ACC112 (cell line): ENCODE measurements at regions not wholly inside any gene's neighbourhood (a gene's known extent, or its start where the extent isn't known, plus 50 kb on each side); places are given as distances from the start of the nearest gene placed in this dataset.
"Not testable (repeated sequence)": the region's sequence is repeated elsewhere in the genome, so short reads cannot be mapped to it uniquely, and the experiment has no call there.

Source experiments
- H2AFZ ChIP-seq: fragments of 200-600 bp; sonication (generic); one replicate; pipeline ENCODE4 v1.6.0; 2017; ENCODE audit warnings: antibody characterized with exemption, low read length; ENCODE audit not compliant: unreplicated experiment
- H3K27ac ChIP-seq: fragments of 200-600 bp; sonication (generic); 2 replicates; pipeline ENCODE4 v1.5.1; 2014; ENCODE audit warnings: low read depth, mild to moderate bottlenecking, antibody characterized with exemption, low read length, moderate library complexity
- H3K27me3 ChIP-seq: fragments of 200-600 bp; sonication (generic); 2 replicates; pipeline ENCODE4 v1.6.1; 2014; ENCODE audit warnings: mild to moderate bottlenecking, antibody characterized with exemption, low read length, moderate library complexity, mixed read lengths; ENCODE audit not compliant: insufficient read depth
- H3K36me3 ChIP-seq: fragments of 200-600 bp; sonication (generic); 2 replicates; pipeline ENCODE4 v1.6.1; 2016; ENCODE audit warnings: mild to moderate bottlenecking, antibody characterized with exemption, low read length, moderate library complexity, mixed read lengths; ENCODE audit not compliant: insufficient read depth
- H3K4me1 ChIP-seq: fragments of 200-600 bp; sonication (generic); one replicate; pipeline ENCODE4 v1.6.1; 2016; ENCODE audit warnings: low read length, mixed read lengths; ENCODE audit not compliant: insufficient read depth, unreplicated experiment, control insufficient read depth
- H3K4me3 ChIP-seq: fragments of 200-600 bp; sonication (generic); 2 replicates; pipeline ENCODE4 v1.5.1; 2014; ENCODE audit warnings: mild to moderate bottlenecking, low read depth, low read length
- H3K79me2 ChIP-seq: fragments of 200-600 bp; sonication (generic); one replicate; pipeline ENCODE4 v1.6.0; 2016; ENCODE audit warnings: low read length; ENCODE audit not compliant: control insufficient read depth, unreplicated experiment, insufficient read depth

GRCh38 chr12:112671564-112671963 lies 120.0 kb upstream of the RPH3A start:
- Histone ChIP-seq H3K27ac (no peak overlapping the region), H3K36me3 (no peaks in the 10 kb centered on the region), H3K79me2 (no peaks in the 10 kb centered on the region), H3K4me1 (no peaks in the 10 kb centered on the region), H3K4me3 (no peak overlapping the region), H3K27me3 (peaks cover 86% of the 10 kb centered on the region), H2AFZ (no peak overlapping the region)

DNA sequence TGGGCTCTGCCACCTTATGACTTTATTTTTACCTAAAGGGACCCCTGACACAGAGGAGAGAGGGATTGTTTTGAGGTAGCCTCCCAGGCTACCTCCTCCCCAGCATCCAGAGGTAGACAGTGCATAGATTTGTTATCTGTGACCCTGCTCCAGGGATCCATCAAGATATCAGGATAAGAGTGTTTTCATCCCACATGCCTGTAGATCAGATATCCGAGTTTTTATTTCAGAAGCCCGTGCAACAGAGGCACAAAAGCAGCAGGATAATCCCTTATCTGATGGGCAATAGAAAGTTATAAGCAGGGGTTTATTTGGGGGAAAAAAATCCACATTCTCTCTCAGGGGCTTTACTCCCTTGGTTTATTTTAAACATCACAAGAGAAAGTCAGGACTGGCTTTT lies 117.0 kb upstream of the RPH3A start:
- Histone ChIP-seq H3K79me2 (no peaks in the 10 kb centered on the region), H3K4me3 (no peak overlapping the region), H3K36me3 (no peaks in the 10 kb centered on the region), H3K4me1 (no peaks in the 10 kb centered on the region), H3K27me3 (peaks cover 91% of the 10 kb centered on the region), H3K27ac (no peak overlapping the region), H2AFZ (no peak overlapping the region)

DNA sequence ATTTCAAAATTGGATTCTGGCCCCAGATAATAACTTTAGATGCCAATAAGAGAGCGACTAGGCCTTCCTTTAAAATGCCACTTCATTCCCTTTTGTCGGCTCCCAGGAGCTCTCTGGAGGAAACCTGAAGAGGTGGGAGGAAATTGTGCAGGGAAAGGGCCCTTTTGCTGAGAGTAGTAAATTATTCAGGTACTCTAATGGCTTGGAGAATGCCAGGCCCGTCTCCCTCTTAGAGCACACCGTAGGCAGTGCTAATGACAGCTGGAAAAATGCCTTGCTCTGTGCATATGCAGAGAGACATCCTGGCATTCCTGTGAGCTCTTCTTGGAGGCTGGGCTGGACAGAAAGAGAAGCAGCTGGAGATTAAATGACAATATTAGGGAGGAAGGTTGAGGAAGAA lies 115.0 kb upstream of the RPH3A start:
- Histone ChIP-seq H3K27me3 (peaks cover 91% of the 10 kb centered on the region), H3K27ac (no peak overlapping the region), H3K4me3 (no peak overlapping the region)

DNA sequence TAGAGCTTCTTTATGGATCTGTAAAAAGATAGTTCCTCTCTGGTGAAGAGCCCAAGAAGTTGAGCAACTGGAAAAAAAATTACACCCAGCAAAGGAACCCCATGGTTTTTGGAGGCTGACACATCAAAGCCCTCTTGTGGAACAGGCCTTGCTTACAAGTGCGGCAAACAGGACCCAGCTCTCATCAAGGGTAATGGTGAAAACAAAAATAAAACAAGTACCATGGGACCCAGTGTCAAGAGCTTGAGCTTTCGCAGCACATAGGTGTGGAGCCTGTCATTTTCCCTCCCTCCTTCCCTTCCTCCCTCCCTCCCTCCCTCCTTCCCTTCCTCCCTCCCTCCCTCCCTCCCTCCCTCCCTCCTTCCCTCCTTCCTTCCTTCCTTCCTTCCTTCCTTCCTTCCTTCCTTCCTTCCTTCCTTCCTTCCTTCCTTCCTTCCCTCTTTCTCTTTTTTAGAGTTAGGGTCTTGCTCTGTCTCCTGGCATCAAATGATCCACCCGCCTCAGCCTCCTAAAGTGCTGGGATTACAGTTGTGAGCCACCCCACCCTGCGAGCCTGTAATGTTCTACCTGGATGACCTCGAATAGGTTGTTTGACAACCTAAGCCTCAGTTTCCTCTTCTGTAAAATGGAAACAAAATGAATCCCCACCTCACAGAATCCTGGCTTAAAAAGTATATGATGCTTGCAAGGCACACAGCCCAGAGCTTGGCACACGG lies 114.3 kb upstream of the RPH3A start:
- H3K27ac ChIP-seq: no peak overlapping the region
- H3K4me3 ChIP-seq: no peak overlapping the region
- peaks cover 95% of the 10 kb centered on the region for H3K27me3 ChIP-seq
- H3K36me3 ChIP-seq: no peaks in the 10 kb centered on the region
- H2AFZ ChIP-seq: no peak overlapping the region
- no peaks in the 10 kb centered on the region for H3K79me2 ChIP-seq
- H3K4me1 ChIP-seq: no peaks in the 10 kb centered on the region

More for the DNA sequence above, 115.0 kb upstream of the RPH3A start:
- Histone ChIP-seq H3K79me2 (no peaks in the 10 kb centered on the region), H3K36me3 (no peaks in the 10 kb centered on the region), H2AFZ (no peak overlapping the region), H3K4me1 (no peaks in the 10 kb centered on the region)

- Histone ChIP-seq H3K4me1 (no peaks in the 10 kb centered on the region), H3K4me3 (no peak overlapping the region), H2AFZ (no peak overlapping the region), H3K27me3 (peaks cover 92% of the 10 kb centered on the region), H3K79me2 (no peaks in the 10 kb centered on the region), H3K36me3 (no peaks in the 10 kb centered on the region), H3K27ac (no peak overlapping the region)
Observed at GRCh38 chr12:112680993-112681392, 110.6 kb upstream of the RPH3A start.

GRCh38 chr12:112682586-112682985 lies 109.0 kb upstream of the RPH3A start:
- Histone ChIP-seq H3K4me1 (no peaks in the 10 kb centered on the region), H3K27me3 (peaks cover 79% of the 10 kb centered on the region), H3K79me2 (no peaks in the 10 kb centered on the region), H3K36me3 (no peaks in the 10 kb centered on the region), H3K27ac (no peak overlapping the region), H2AFZ (no peak overlapping the region), H3K4me3 (no peak overlapping the region)

DNA sequence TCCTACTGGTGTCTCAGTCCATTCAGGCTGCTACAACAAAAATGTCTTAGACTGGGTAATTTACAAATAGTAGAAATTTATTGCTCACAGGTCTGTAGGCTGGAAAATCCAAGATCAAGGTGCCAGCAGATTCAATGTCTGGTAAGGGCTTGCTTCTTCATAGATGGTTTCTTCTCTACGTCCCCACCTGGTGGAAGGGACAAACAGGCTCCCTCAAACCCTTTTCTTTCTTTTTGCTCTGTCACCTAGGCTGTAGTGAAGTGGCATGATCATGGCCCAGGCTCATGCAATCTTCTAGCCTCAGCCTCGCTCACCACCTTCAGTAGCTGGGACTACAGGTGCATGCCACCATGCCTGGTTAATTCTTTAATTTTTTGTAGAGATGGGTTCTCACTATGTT lies 106.8 kb upstream of the RPH3A start:
- Histone ChIP-seq H3K27ac (no peak overlapping the region), H3K27me3 (peaks cover 79% of the 10 kb centered on the region)

DNA sequence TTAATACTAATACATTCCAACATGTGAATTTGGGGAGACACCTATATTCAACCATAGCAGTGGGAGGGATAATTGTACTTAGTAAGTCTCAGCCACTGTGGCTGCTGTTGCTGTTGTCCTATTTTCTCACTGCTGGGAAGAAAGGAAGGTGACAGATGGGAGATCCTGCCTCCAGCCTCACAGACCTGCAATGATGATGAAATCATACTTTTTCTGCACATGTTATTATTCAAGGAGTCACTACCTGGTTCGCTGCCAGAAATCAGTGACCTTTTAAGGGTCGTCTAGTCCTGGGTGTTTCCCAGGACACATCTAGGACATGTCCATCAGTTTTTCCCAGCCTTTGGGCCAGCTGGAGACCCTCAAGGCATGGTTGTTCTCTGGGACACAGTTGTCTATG lies 106.2 kb upstream of the RPH3A start:
- no peaks in the 10 kb centered on the region for H3K4me1 ChIP-seq
- H3K36me3 ChIP-seq: no peaks in the 10 kb centered on the region
- peaks cover 79% of the 10 kb centered on the region for H3K27me3 ChIP-seq
- no peak overlapping the region for H2AFZ ChIP-seq
- no peak overlapping the region for H3K4me3 ChIP-seq
- no peaks in the 10 kb centered on the region for H3K79me2 ChIP-seq
- no peak overlapping the region for H3K27ac ChIP-seq

More for the DNA sequence above, 106.8 kb upstream of the RPH3A start:
- Histone ChIP-seq H3K4me3 (no peak overlapping the region), H2AFZ (no peak overlapping the region), H3K4me1 (no peaks in the 10 kb centered on the region), H3K36me3 (no peaks in the 10 kb centered on the region), H3K79me2 (no peaks in the 10 kb centered on the region)

DNA sequence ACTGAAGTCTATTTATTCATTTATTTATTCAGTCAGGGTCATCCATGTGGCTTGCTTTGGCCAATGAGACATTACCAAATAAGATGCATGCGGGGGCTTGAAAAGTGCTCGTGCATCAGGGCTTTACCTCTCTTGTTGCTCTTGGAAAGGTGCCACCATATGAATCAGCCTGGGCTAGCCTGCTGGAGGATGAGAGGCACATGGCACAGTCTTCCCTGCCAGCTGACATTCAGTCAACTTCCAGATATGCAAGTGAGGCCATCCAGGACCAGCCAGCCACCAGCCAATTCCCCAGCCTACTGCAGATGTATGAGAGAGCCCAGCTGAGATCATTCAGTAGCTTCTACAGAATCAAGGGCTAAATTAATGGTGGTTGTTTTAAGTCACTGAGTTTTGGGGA lies 105.2 kb upstream of the RPH3A start:
- H3K4me3 ChIP-seq: no peak overlapping the region
- no peaks in the 10 kb centered on the region for H3K79me2 ChIP-seq
- no peak overlapping the region for H2AFZ ChIP-seq
- no peak overlapping the region for H3K27ac ChIP-seq
- H3K4me1 ChIP-seq: no peaks in the 10 kb centered on the region
- no peaks in the 10 kb centered on the region for H3K36me3 ChIP-seq
- peaks cover 74% of the 10 kb centered on the region for H3K27me3 ChIP-seq

GRCh38 chr12:112694065-112694464 lies 97.5 kb upstream of the RPH3A start:
- Histone ChIP-seq H2AFZ (no peak overlapping the region), H3K36me3 (no peaks in the 10 kb centered on the region), H3K4me3 (no peak overlapping the region), H3K27me3 (peaks cover 90% of the 10 kb centered on the region), H3K4me1 (no peaks in the 10 kb centered on the region), H3K27ac (no peak overlapping the region), H3K79me2 (no peaks in the 10 kb centered on the region)

- not testable (repeated sequence) for H3K27ac ChIP-seq, H3K4me3 ChIP-seq, H3K4me1 ChIP-seq, H3K79me2 ChIP-seq, H2AFZ ChIP-seq, H3K36me3 ChIP-seq
- peaks cover 95% of the 10 kb centered on the region for H3K27me3 ChIP-seq
Observed at GRCh38 chr12:112697441-112697840, 94.1 kb upstream of the RPH3A start.
